Keratinocyte (primary cell): ENCODE measurements at regions not wholly inside any gene's neighbourhood (a gene's known extent, or its start where the extent isn't known, plus 50 kb on each side); places are given as distances from the start of the nearest gene placed in this dataset.

ENCODE experiments used
- DNase-seq: peaks from one replicate; pipeline ENCODE4 v3.0.0-alpha.2; 2011; ENCODE audit warnings: low read depth, missing footprints, low spot score
- FAIRE-seq: peaks from 2 replicates; lab custom pipeline; 2011; peaks lifted over from hg19 to GRCh38; lab: Jason Lieb, UNC
- H2AFZ ChIP-seq: 2 replicates; pipeline ENCODE4 v1.6.0; 2012; ENCODE audit warnings: low read length, control low read depth, inconsistent platforms; ENCODE audit not compliant: control insufficient read depth
- H3K27ac ChIP-seq: 2 replicates; pipeline ENCODE4 v1.5.1; 2011; ENCODE audit warnings: low read length; ENCODE audit not compliant: control insufficient read depth, insufficient read depth
- H3K27me3 ChIP-seq: 3 replicates; pipeline ENCODE4 v1.6.0; 2011; ENCODE audit warnings: low read length; ENCODE audit not compliant: control insufficient read depth, insufficient read depth; ENCODE audit errors: extremely low read depth
- H3K36me3 ChIP-seq, 2 experiments: 2 replicates in 1 of 2; 3 replicates in 1 of 2; pipeline ENCODE4 v1.5.1; 2011; ENCODE audit warnings: low read length in 2 of 2, mild to moderate bottlenecking in 1 of 2; ENCODE audit not compliant: control insufficient read depth in 2 of 2, insufficient read depth in 2 of 2; ENCODE audit errors: extremely low read depth in 1 of 2
- H3K4me1 ChIP-seq: 3 replicates; pipeline ENCODE4 v1.5.1; 2011; ENCODE audit warnings: low read length; ENCODE audit not compliant: control insufficient read depth, insufficient read depth; ENCODE audit errors: extremely low read depth
- H3K4me2 ChIP-seq: 3 replicates; pipeline ENCODE4 v1.6.0; 2011; ENCODE audit warnings: low read depth, low read length; ENCODE audit not compliant: control insufficient read depth, insufficient read depth; ENCODE audit errors: extremely low read depth
- H3K4me3 ChIP-seq, 3 experiments: fragments of 200-600 bp in 1 of 3; sonication (generic) in 1 of 3; 2 replicates in 2 of 3; 3 replicates in 1 of 3; pipeline ENCODE4 v1.5.1; 2011 to 2016; ENCODE audit warnings: low read length in 3 of 3, mild to moderate bottlenecking in 3 of 3, control low read depth in 2 of 3, inconsistent platforms in 1 of 3, low read depth in 1 of 3, mixed read lengths in 1 of 3, mixed run types in 1 of 3, moderate library complexity in 1 of 3; ENCODE audit not compliant: control insufficient read depth in 2 of 3, insufficient read depth in 2 of 3; ENCODE audit errors: extremely low read depth in 1 of 3
- H3K79me2 ChIP-seq: 2 replicates; pipeline ENCODE4 v1.6.0; 2012; ENCODE audit warnings: low read length; ENCODE audit not compliant: control insufficient read depth, insufficient read depth
- H3K9ac ChIP-seq: 3 replicates; pipeline ENCODE4 v1.6.0; 2011; ENCODE audit warnings: low read length; ENCODE audit not compliant: control insufficient read depth, insufficient read depth; ENCODE audit errors: extremely low read depth
- H3K9me1 ChIP-seq: 3 replicates; pipeline ENCODE4 v1.6.0; 2011; ENCODE audit warnings: low read length; ENCODE audit not compliant: control insufficient read depth, insufficient read depth; ENCODE audit errors: extremely low read depth
- H3K9me3 ChIP-seq: 2 replicates; pipeline ENCODE4 v1.5.1; 2012; ENCODE audit warnings: low read depth, low read length; ENCODE audit not compliant: control insufficient read depth
- H4K20me1 ChIP-seq: 3 replicates; pipeline ENCODE4 v1.6.0; 2011; ENCODE audit warnings: low read length; ENCODE audit not compliant: control insufficient read depth, insufficient read depth; ENCODE audit errors: extremely low read depth
- CTCF ChIP-seq, 3 experiments: IDR thresholded peaks in 1 of 3; conservative IDR thresholded peaks in 1 of 3; optimal IDR thresholded peaks in 1 of 3; 2 replicates in 2 of 3; 3 replicates in 1 of 3; pipeline versions ENCODE3 to v1.5.1; 2011; ENCODE audit warnings: low read length in 3 of 3, mild to moderate bottlenecking in 3 of 3, moderate library complexity in 2 of 3, control low read depth in 1 of 3, inconsistent platforms in 1 of 3; ENCODE audit not compliant: insufficient read depth in 2 of 3; ENCODE audit errors: extremely low read depth in 1 of 3
- EZH2 ChIP-seq: IDR thresholded peaks from one replicate; pipeline ENCODE4 v1.6.1; 2012; ENCODE audit warnings: inconsistent platforms, mild to moderate bottlenecking, low read length, moderate library complexity
- dilution Hi-C: fragments of 300-500 bp; cut with MboI; formaldehyde crosslinking; loops from one replicate; pipeline ENCODE4 v1.7.0; 2020; ENCODE audit warnings: low sequenced_read_pairs; ENCODE audit not compliant: extremely low pct_ligation_motif_present

- no peak overlapping the region for H3K4me2 ChIP-seq
- H3K9me1 ChIP-seq = no peaks in the 10 kb centered on the region
- no peak overlapping the region for H3K27ac ChIP-seq
- dilution Hi-C loops = no loop called here
- TF ChIP-seq EZH2 (no peak), CTCF (optimal IDR thresholded peaks at IDR 0.05 in 1 of 3, IDR thresholded peaks at IDR 0.05 in 1 of 3, conservative IDR thresholded peaks at IDR 0.05 in 1 of 3; ENCODE audit: extremely low read depth in 1 of 3, insufficient read depth in 2 of 3, low read length in 3 of 3) (no peak)
- H3K9ac ChIP-seq = no peak overlapping the region
- H3K4me3 ChIP-seq = no peak overlapping the region
- no peaks in the 10 kb centered on the region for H3K4me1 ChIP-seq
- H4K20me1 ChIP-seq = no peaks in the 10 kb centered on the region
- peaks cover 3% of the 10 kb centered on the region for H3K27me3 ChIP-seq
- DNase-seq (no peak), FAIRE-seq (no peak)
- H3K79me2 ChIP-seq = no peaks in the 10 kb centered on the region
- no peaks in the 10 kb centered on the region for H3K9me3 ChIP-seq
- H2AFZ ChIP-seq = no peak overlapping the region
- H3K36me3 ChIP-seq = no peaks in the 10 kb centered on the region
Measured at GRCh38 chr18:73900106-73900835, 247.4 kb downstream of the FBXO15 start.

GRCh38 chr18:73897517-73897916 lies 250.1 kb downstream of the FBXO15 start:
- Histone ChIP-seq H4K20me1 (no peaks in the 10 kb centered on the region), H3K27me3 (peaks cover 3% of the 10 kb centered on the region), H2AFZ (no peak overlapping the region), H3K4me3 (no peak overlapping the region), H3K36me3 (no peaks in the 10 kb centered on the region), H3K9me1 (no peaks in the 10 kb centered on the region), H3K79me2 (no peaks in the 10 kb centered on the region), H3K4me2 (no peak overlapping the region), H3K27ac (no peak overlapping the region), H3K4me1 (no peaks in the 10 kb centered on the region), H3K9ac (no peak overlapping the region), H3K9me3 (no peaks in the 10 kb centered on the region)
- DNase-seq = no peak
- FAIRE-seq = no peak
- dilution Hi-C loops = no loop called here
- TF ChIP-seq EZH2 (no peak), CTCF (optimal IDR thresholded peaks at IDR 0.05 in 1 of 3, IDR thresholded peaks at IDR 0.05 in 1 of 3, conservative IDR thresholded peaks at IDR 0.05 in 1 of 3; ENCODE audit: extremely low read depth in 1 of 3, insufficient read depth in 2 of 3, low read length in 3 of 3) (no peak)
